ENCODE measurements at regions not wholly inside any gene's neighbourhood (a gene's known extent, or its start where the extent isn't known, plus 50 kb on each side); places are given as distances from the start of the nearest gene placed in this dataset.

- TF ChIP-seq ZNF318 (CRISPR knock-in tag; IDR thresholded peaks at IDR 0.05): peak; percentile 23; the same call in 1 of the 2 replicates
- TF ChIP-seq DNMT3B (CRISPR knock-in tag; conservative IDR thresholded peaks at IDR 0.05): no peak
- TF ChIP-seq NPAS2 (CRISPR knock-in tag; IDR thresholded peaks at IDR 0.05; ENCODE audit: borderline replicate concordance): no peak
- TF ChIP-seq GABPB1 (CRISPR knock-in tag; IDR thresholded peaks at IDR 0.05): peak; percentile 45; the same call in 1 of the 2 replicates
- TF ChIP-seq REPIN1 (CRISPR knock-in tag; IDR thresholded peaks at IDR 0.05; ENCODE audit: borderline replicate concordance, low read depth): peak; percentile 70; the same call in 1 of the 2 replicates
- peak; percentile 39 for TF ChIP-seq POGK (CRISPR knock-in tag; conservative IDR thresholded peaks at IDR 0.05)
- no peak for TF ChIP-seq EEA1 (CRISPR knock-in tag; IDR thresholded peaks at IDR 0.05; ENCODE audit: borderline replicate concordance)
- TF ChIP-seq ZBTB40 (IDR thresholded peaks at IDR 0.05): no peak
- peak; percentile 47; the same call in 1 of the 2 replicates for TF ChIP-seq ZBTB40 (CRISPR knock-in tag; IDR thresholded peaks at IDR 0.05)
Measured at GRCh38 chr16:85515830-85516397, 97.2 kb upstream of the GSE1 start (continued).
